ENCODE measurements at regions not wholly inside any gene's neighbourhood (a gene's known extent, or its start where the extent isn't known, plus 50 kb on each side); places are given as distances from the start of the nearest gene placed in this dataset.

DNA sequence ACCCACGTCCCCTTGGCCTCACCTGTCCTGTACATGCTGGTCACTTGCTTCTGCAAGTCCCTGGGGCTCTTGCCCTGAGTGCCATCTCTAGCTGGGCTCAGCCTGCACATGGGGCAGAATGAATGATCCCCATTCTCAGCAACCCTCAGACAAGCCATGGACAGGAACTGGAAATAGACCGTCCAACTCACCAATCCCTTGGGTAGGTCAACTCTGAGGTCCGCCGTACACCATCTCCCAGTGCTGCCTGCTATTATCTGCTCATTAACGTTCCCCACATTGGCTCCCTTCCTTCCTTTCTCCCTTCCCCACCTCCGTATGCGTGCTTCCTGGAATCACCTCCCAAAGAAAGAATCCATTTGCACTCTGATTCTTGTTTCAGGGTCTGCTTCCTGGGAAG lies 335.0 kb downstream of the SFMBT2 start:
- no peak overlapping the region for H3K14ac ChIP-seq (ENCODE audit: insufficient read depth, low read length)
- no peaks in the 10 kb centered on the region for H3K27me3 ChIP-seq (ENCODE audit: insufficient read depth, low read length)
- no peaks in the 10 kb centered on the region for H3K9me3 ChIP-seq (ENCODE audit: control insufficient read depth, low read depth, low read length)
- H3K4me1 ChIP-seq (ENCODE audit: insufficient read depth, low read length), result peaks cover 3% of the 10 kb centered on the region; the same call in 1 of the 2 replicates
- no peak overlapping the region for H2AFZ ChIP-seq (ENCODE audit: low read length)
- Mint-ChIP-seq H3K27me3 (ENCODE audit: low read depth) (peaks cover 3% of the 10 kb centered on the region), H3K4me1 (peaks cover 0 to 3% of the 10 kb centered on the region in 2 experiments; a peak in 2 of 4 replicates), H3K9me3 (no peaks in the 10 kb centered on the region; a peak in 2 of 5 replicates), H3K27ac (no peak overlapping the region), H3K36me3 (ENCODE audit: insufficient read depth in 1 of 3, low read depth in 3 of 3) (no peaks in the 10 kb centered on the region), H3K4me3 (no peak overlapping the region)
- H4K20me1 ChIP-seq (ENCODE audit: control insufficient read depth, insufficient read depth, insufficient read length), result no peaks in the 10 kb centered on the region
- no peaks in the 10 kb centered on the region for H3K79me1 ChIP-seq (ENCODE audit: insufficient read depth, low read depth, low read length, poor library complexity, severe bottlenecking)
- no peak overlapping the region for H3T11ph ChIP-seq (ENCODE audit: low read length)
- no peak overlapping the region for H3K4ac ChIP-seq (ENCODE audit: low read depth, low read length)
- no peak overlapping the region for H2BK12ac ChIP-seq (ENCODE audit: insufficient read length, low read depth, low read length)
- H3K79me2 ChIP-seq (ENCODE audit: insufficient read depth, low read length), result no peaks in the 10 kb centered on the region
- H3K18ac ChIP-seq (ENCODE audit: insufficient read length, low read depth, low read length), result no peak overlapping the region
- no peak overlapping the region for H2BK20ac ChIP-seq (ENCODE audit: low read depth, low read length, poor library complexity, severe bottlenecking)
- H2BK5ac ChIP-seq (ENCODE audit: insufficient read length, low read length), result no peak overlapping the region
- no peak for DNase-seq
- H3K56ac ChIP-seq (ENCODE audit: insufficient read length, low read depth, low read length), result no peak overlapping the region
- no peak overlapping the region for H3K9ac ChIP-seq (ENCODE audit: extremely low read depth, insufficient read length, low read length)
- no peak overlapping the region for H3K23ac ChIP-seq (ENCODE audit: insufficient read length, low read depth, low read length)
- H2AK5ac ChIP-seq (ENCODE audit: insufficient read length, low read length), result no peak overlapping the region
- H2BK120ac ChIP-seq (ENCODE audit: low read depth, low read length, poor library complexity, severe bottlenecking), result no peak overlapping the region
- TF ChIP-seq, protein P1, sequence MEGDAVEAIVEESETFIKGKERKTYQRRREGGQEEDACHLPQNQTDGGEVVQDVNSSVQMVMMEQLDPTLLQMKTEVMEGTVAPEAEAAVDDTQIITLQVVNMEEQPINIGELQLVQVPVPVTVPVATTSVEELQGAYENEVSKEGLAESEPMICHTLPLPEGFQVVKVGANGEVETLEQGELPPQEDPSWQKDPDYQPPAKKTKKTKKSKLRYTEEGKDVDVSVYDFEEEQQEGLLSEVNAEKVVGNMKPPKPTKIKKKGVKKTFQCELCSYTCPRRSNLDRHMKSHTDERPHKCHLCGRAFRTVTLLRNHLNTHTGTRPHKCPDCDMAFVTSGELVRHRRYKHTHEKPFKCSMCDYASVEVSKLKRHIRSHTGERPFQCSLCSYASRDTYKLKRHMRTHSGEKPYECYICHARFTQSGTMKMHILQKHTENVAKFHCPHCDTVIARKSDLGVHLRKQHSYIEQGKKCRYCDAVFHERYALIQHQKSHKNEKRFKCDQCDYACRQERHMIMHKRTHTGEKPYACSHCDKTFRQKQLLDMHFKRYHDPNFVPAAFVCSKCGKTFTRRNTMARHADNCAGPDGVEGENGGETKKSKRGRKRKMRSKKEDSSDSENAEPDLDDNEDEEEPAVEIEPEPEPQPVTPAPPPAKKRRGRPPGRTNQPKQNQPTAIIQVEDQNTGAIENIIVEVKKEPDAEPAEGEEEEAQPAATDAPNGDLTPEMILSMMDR (conservative IDR thresholded peaks at IDR 0.05), result no peak
- no peak overlapping the region for H2BK15ac ChIP-seq (ENCODE audit: low read depth, low read length)
- H4K8ac ChIP-seq (replicated peaks; ENCODE audit: insufficient read length, low read depth, low read length), result no peak overlapping the region
- no peak overlapping the region for H4K5ac ChIP-seq (ENCODE audit: insufficient read length, low read depth, low read length)
- no peak overlapping the region for H4K91ac ChIP-seq (ENCODE audit: insufficient read length, low read depth, low read length)
- no CpG with 5 or more reads among the region's 7 CpGs for WGBS (ENCODE audit: extremely low coverage, insufficient read length, low lambda C conversion rate)
- H3K27ac ChIP-seq (ENCODE audit: insufficient read length, low read depth, low read length), result no peak overlapping the region
- no peaks in the 10 kb centered on the region for H3K23me2 ChIP-seq (ENCODE audit: insufficient read length, low read depth, low read length, poor library complexity, severe bottlenecking)
- H3K4me2 ChIP-seq (ENCODE audit: insufficient read depth, insufficient read length, low read length), result no peak overlapping the region

All from H9 (cell line).